Smooth muscle cell (in vitro differentiated cells): ENCODE measurements at regions not wholly inside any gene's neighbourhood (a gene's known extent, or its start where the extent isn't known, plus 50 kb on each side); places are given as distances from the start of the nearest gene placed in this dataset.
A peak's percentile ranks its signal among the peaks of the same experiment; 100 is the strongest.

Source experiments
- DNase-seq: peaks from one replicate; lab custom pipeline; 2025; ENCODE audit not compliant: unreplicated experiment; lab: John Stamatoyannopoulos, UW
- H2AFZ ChIP-seq: fragments of 200-600 bp; sonication (generic); 2 replicates; pipeline ENCODE4 v1.6.0; 2016; ENCODE audit warnings: antibody characterized with exemption, low read depth, mild to moderate bottlenecking
- H3F3A ChIP-seq: fragments of 200-600 bp; sonication (generic); 2 replicates; pipeline ENCODE4 v1.6.0; 2017; ENCODE audit warnings: antibody characterized with exemption, low read depth
- H3K27ac ChIP-seq: fragments of 200-600 bp; sonication (generic); 2 replicates; pipeline ENCODE4 v1.5.1; 2016; ENCODE audit warnings: low read depth, mild to moderate bottlenecking
- H3K27me3 ChIP-seq: fragments of 200-600 bp; sonication (generic); 2 replicates; pipeline ENCODE4 v1.6.1; 2016; ENCODE audit warnings: low read depth, mild to moderate bottlenecking
- H3K36me3 ChIP-seq: fragments of 200-600 bp; sonication (generic); 2 replicates; pipeline ENCODE4 v1.5.1; 2016; ENCODE audit warnings: low read depth
- H3K4me1 ChIP-seq: fragments of 200-600 bp; sonication (generic); 2 replicates; pipeline ENCODE4 v1.5.1; 2016; ENCODE audit warnings: low read depth
- H3K4me2 ChIP-seq: fragments of 200-600 bp; sonication (generic); 2 replicates; pipeline ENCODE4 v1.6.0; 2016; ENCODE audit warnings: mild to moderate bottlenecking
- H3K4me3 ChIP-seq: fragments of 200-600 bp; sonication (generic); 2 replicates; pipeline ENCODE4 v1.5.1; 2016; ENCODE audit warnings: mild to moderate bottlenecking
- H3K79me2 ChIP-seq: fragments of 200-600 bp; sonication (generic); 2 replicates; pipeline ENCODE4 v1.6.0; 2016; ENCODE audit warnings: low read depth, mild to moderate bottlenecking
- H3K9ac ChIP-seq: fragments of 200-600 bp; sonication (generic); 2 replicates; pipeline ENCODE4 v1.6.0; 2016; ENCODE audit warnings: low read depth
- H3K9me3 ChIP-seq: fragments of 200-600 bp; sonication (generic); replicated peaks from 2 replicates; pipeline ENCODE4 v1.5.1; 2016; ENCODE audit warnings: low read depth
- H4K20me1 ChIP-seq: fragments of 200-600 bp; sonication (generic); 2 replicates; pipeline ENCODE4 v1.6.0; 2016; ENCODE audit warnings: low read depth
- CTCF ChIP-seq: fragments of 200-600 bp; sonication (generic); IDR thresholded peaks from 2 replicates; pipeline ENCODE4 v1.5.1; 2017; ENCODE audit warnings: borderline replicate concordance, mild to moderate bottlenecking, antibody characterized with exemption; ENCODE audit not compliant: insufficient read depth, poor library complexity, severe bottlenecking
- WGBS: methylation state at CpG from one replicate; pipeline ENCODE4 v1.1.7; 2016; ENCODE audit warnings: low lambda C conversion rate; 5-methylcytosine and 5-hydroxymethylcytosine counted together

GRCh38 chr2:136434251-136434715 is 316.3 kb upstream of the CXCR4 start:
- no peaks in the 10 kb centered on the region for H3K79me2 ChIP-seq
- H2AFZ ChIP-seq = no peak overlapping the region
- DNase-seq = no peak
- no peak for TF ChIP-seq CTCF
- H3K9me3 ChIP-seq = no peaks in the 10 kb centered on the region
- H3K36me3 ChIP-seq = no peaks in the 10 kb centered on the region
- no peaks in the 10 kb centered on the region for H3K27me3 ChIP-seq
- no peak overlapping the region for H3K9ac ChIP-seq
- no peaks in the 10 kb centered on the region for H4K20me1 ChIP-seq
- WGBS = 84% methylated on average over 5 of the region's 5 CpGs
- no peaks in the 10 kb centered on the region for H3K4me1 ChIP-seq
- no peak overlapping the region for H3K27ac ChIP-seq
- H3F3A ChIP-seq = no peaks in the 10 kb centered on the region
- no peak overlapping the region for H3K4me2 ChIP-seq
- H3K4me3 ChIP-seq = no peak overlapping the region

DNA sequence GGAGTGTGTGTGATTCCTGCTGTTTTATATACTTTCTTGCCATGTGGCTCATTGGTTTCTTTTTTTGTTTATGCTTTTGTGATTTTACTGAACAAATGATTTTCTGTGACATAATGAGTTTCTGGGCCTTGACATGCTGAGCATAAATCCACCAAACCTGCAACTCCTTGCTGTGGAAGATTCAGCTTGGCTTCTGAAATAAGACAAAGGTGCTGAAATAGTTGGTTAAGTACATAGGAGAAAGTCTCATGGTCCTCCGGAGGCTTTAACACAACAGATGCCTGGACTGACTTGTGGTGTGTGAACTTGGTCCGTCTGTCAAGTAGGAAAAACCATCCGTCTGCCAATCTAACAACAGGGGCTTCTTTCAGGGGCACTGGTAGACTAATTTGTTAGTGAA is 315.3 kb upstream of the CXCR4 start:
- no peak for TF ChIP-seq CTCF
- no peak overlapping the region for H3K4me3 ChIP-seq
- H3K9me3 ChIP-seq = no peaks in the 10 kb centered on the region
- H3K79me2 ChIP-seq = no peaks in the 10 kb centered on the region
- DNase-seq = no peak
- H3K27me3 ChIP-seq = no peaks in the 10 kb centered on the region
- no peak overlapping the region for H2AFZ ChIP-seq
- H3K27ac ChIP-seq = no peak overlapping the region
- no peaks in the 10 kb centered on the region for H3K4me1 ChIP-seq
- H3K36me3 ChIP-seq = no peaks in the 10 kb centered on the region
- WGBS = 80% methylated on average over 3 of the region's 3 CpGs
- H3K9ac ChIP-seq = no peak overlapping the region
- H4K20me1 ChIP-seq = no peaks in the 10 kb centered on the region
- no peak overlapping the region for H3K4me2 ChIP-seq
- H3F3A ChIP-seq = no peaks in the 10 kb centered on the region

- H3K4me2 ChIP-seq = peak overlapping the region; percentile 96
These were observed 306.2 kb upstream of the CXCR4 start for GRCh38 chr2:136424112-136424511.

More at GRCh38 chr2:136424112-136424511, 306.2 kb upstream of the CXCR4 start:
- no peaks in the 10 kb centered on the region for H3K36me3 ChIP-seq
- no peaks in the 10 kb centered on the region for H3K79me2 ChIP-seq
- no peaks in the 10 kb centered on the region for H3K9me3 ChIP-seq
- H3K27me3 ChIP-seq = peaks cover 61% of the 10 kb centered on the region
- H3K27ac ChIP-seq = no peak overlapping the region
- no peak for DNase-seq
- H2AFZ ChIP-seq = peak overlapping the region; percentile 94
- H3K4me3 ChIP-seq = no peak overlapping the region
- H3K4me1 ChIP-seq = no peaks in the 10 kb centered on the region
- no peaks in the 10 kb centered on the region for H3F3A ChIP-seq
- no peak overlapping the region for H3K9ac ChIP-seq
- no peak for TF ChIP-seq CTCF
- no peaks in the 10 kb centered on the region for H4K20me1 ChIP-seq
- WGBS = 66% methylated on average over 7 of the region's 7 CpGs
